GM12878 (cell line): ENCODE measurements at regions not wholly inside any gene's neighbourhood (a gene's known extent, or its start where the extent isn't known, plus 50 kb on each side); places are given as distances from the start of the nearest gene placed in this dataset.

Source experiments
- CHD2 ChIP-seq: IDR thresholded peaks from 2 replicates; pipeline ENCODE4 v1.6.1; 2011; ENCODE audit warnings: low read depth, low read length, improper control_type of control experiment, borderline replicate concordance
- EED ChIP-seq: sonication (generic); IDR thresholded peaks from 2 replicates; pipeline ENCODE4 v1.6.1; 2016; ENCODE audit warnings: antibody characterized with exemption, low read depth
- EP300 ChIP-seq, 2 experiments: fragments of 150-350 bp in 1 of 2; IDR thresholded peaks; 2 replicates each; pipeline ENCODE4 v1.6.1; 2011 to 2012; ENCODE audit warnings: low read depth in 2 of 2, low read length in 2 of 2, borderline replicate concordance in 1 of 2, improper control_type of control experiment in 1 of 2, inconsistent platforms in 1 of 2; ENCODE audit not compliant: control insufficient read depth in 1 of 2
- EZH2 ChIP-seq: IDR thresholded peaks from 2 replicates; pipeline ENCODE4 v1.6.1; 2012; ENCODE audit warnings: low read depth, mild to moderate bottlenecking, control low read depth, inconsistent platforms, low read length, borderline replicate concordance; ENCODE audit not compliant: control insufficient read depth
- POLR2AphosphoS2 ChIP-seq: IDR thresholded peaks from 2 replicates; pipeline ENCODE4 v1.6.1; 2011; ENCODE audit warnings: low read depth, mild to moderate bottlenecking, low read length, improper control_type of control experiment, moderate library complexity
- SMAD5 ChIP-seq: IDR thresholded peaks from 2 replicates; pipeline ENCODE4 v1.6.1; 2016; ENCODE audit warnings: antibody characterized with exemption, low read depth
- ZNF274 ChIP-seq: IDR thresholded peaks from one replicate; pipeline ENCODE4 v1.8.0; 2011; ENCODE audit not compliant: insufficient read length, insufficient read depth

GRCh38 chr5:171651102-171651501, 134.5 kb upstream of the SMIM23 start:
- no peak for TF ChIP-seq EED
- no peak for TF ChIP-seq EP300 (IDR thresholded peaks at IDR 0.05; ENCODE audit: borderline replicate concordance in 1 of 2, control insufficient read depth in 1 of 2, low read depth in 2 of 2, low read length in 2 of 2)
- no peak for TF ChIP-seq EZH2
- no peak for TF ChIP-seq SMAD5
- TF ChIP-seq ZNF274: no peak
- no peak for TF ChIP-seq POLR2AphosphoS2
- no peak for TF ChIP-seq CHD2
